Sigmoid colon (tissue), 6 donors: ENCODE measurements at regions not wholly inside any gene's neighbourhood (a gene's known extent, or its start where the extent isn't known, plus 50 kb on each side); places are given as distances from the start of the nearest gene placed in this dataset.

ENCODE experiments used
- DNase-seq: peaks from one replicate; pipeline ENCODE4 v3.0.0-alpha.2; 2019
- H3K27ac ChIP-seq, 4 donors: fragments of 200-600 bp; sonication (generic); one replicate each; pipeline ENCODE4 v1.5.1; 2016 to 2019; ENCODE audit warnings: mild to moderate bottlenecking in 1 of 4
- H3K27me3 ChIP-seq, 3 donors: fragments of 200-600 bp; sonication (generic); one replicate each; pipeline ENCODE4 v1.5.1; 2019; ENCODE audit warnings: mild to moderate bottlenecking in 1 of 3
- H3K36me3 ChIP-seq, 4 donors: fragments of 200-600 bp; sonication (generic); one replicate each; pipeline ENCODE4 v1.5.1; 2016 to 2019
- H3K4me1 ChIP-seq, 4 donors: fragments of 200-600 bp; sonication (generic); one replicate each; pipeline ENCODE4 v1.5.1; 2017 to 2019
- H3K4me3 ChIP-seq, 4 donors: fragments of 200-600 bp; sonication (generic); one replicate each; pipeline ENCODE4 v1.5.1; 2017 to 2019; ENCODE audit warnings: mild to moderate bottlenecking in 2 of 4, moderate library complexity in 1 of 4
- H3K9me3 ChIP-seq, 4 donors: fragments of 200-600 bp in 3 of 4; sonication (generic) in 3 of 4; one replicate each; pipeline versions ENCODE4 v1.5.1 to v1.6.1; 2013 to 2019
- EP300 ChIP-seq, 4 donors: sonication (generic); formaldehyde crosslinking; IDR thresholded peaks; one replicate each; pipeline ENCODE4 v1.6.1; 2017; ENCODE audit warnings: antibody characterized with exemption in 4 of 4
- POLR2A ChIP-seq, 2 donors: fragments of 450-650 bp; IDR thresholded peaks; one replicate each; pipeline ENCODE4 v1.6.1; 2016; ENCODE audit warnings: antibody characterized with exemption in 2 of 2, mild to moderate bottlenecking in 2 of 2, moderate library complexity in 2 of 2
- POLR2AphosphoS5 ChIP-seq, 4 donors: sonication (generic); formaldehyde crosslinking; IDR thresholded peaks; one replicate each; pipeline ENCODE4 v1.6.1; 2017; ENCODE audit warnings: antibody characterized with exemption in 4 of 4
- WGBS, 2 donors: extraction: QIAGEN DNeasy Blood & Tissue Kit; methylation state at CpG; one replicate each; pipeline ENCODE4 v1.1.7; 2013; 5-methylcytosine and 5-hydroxymethylcytosine counted together
- intact Hi-C: fragments of 100-400 bp; cut with DNase I; formaldehyde crosslinking; loops from one replicate; pipeline ENCODE4 v1.15.1; 2023
- TF ChIP-seq, protein P1 (sequence below), 4 experiments: fragments of 450-650 bp in 3 of 4; fragments of 200-600 bp in 1 of 4; IDR thresholded peaks; one replicate each; pipeline ENCODE4 v1.5.1; 2016 to 2019; ENCODE audit warnings: antibody characterized with exemption in 4 of 4, mild to moderate bottlenecking in 3 of 4, moderate library complexity in 2 of 4
- donor health status: healthy with polysubstance abuse.
- donor health status: healthy.

DNA sequence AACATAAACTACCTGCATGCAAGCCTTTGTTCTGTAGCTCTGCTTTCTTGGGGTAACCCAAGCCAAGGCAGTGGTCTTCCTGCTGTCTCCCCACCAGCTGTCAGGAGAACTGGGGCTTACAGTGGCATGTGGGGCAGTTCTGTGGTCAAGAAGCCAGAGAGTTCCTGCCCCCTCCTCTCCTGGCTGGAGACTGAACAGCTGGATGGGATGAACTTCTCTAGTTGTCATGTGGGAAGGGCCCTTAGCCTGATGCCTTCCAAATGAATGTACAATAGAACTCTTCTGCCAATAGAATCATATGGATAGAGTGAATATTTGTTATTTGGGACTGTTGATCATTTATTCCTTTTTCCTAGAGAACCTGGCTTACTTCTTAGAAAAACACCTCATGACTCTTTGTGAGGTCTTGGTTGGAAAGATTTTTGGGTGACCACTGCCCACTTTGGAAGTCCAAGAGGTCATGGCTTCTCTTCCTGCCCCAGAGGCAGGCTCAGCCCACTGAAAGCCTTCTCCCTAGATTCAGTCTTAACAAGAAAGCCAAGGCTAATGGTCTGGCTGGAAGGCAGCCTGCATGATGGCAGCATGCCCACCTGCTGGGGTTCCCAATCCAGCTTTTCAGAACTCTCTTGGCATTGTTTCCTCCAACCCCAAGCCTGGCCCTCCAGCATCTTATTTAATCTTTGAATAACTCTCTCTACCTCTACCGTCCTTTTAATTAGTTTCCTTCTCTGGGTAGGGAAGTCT lies 462.9 kb upstream of the PROK2 start:
- TF ChIP-seq EP300 (IDR thresholded peaks at IDR 0.05) = no peak
- no peak for TF ChIP-seq POLR2AphosphoS5 (IDR thresholded peaks at IDR 0.05)
- TF ChIP-seq, protein P1, sequence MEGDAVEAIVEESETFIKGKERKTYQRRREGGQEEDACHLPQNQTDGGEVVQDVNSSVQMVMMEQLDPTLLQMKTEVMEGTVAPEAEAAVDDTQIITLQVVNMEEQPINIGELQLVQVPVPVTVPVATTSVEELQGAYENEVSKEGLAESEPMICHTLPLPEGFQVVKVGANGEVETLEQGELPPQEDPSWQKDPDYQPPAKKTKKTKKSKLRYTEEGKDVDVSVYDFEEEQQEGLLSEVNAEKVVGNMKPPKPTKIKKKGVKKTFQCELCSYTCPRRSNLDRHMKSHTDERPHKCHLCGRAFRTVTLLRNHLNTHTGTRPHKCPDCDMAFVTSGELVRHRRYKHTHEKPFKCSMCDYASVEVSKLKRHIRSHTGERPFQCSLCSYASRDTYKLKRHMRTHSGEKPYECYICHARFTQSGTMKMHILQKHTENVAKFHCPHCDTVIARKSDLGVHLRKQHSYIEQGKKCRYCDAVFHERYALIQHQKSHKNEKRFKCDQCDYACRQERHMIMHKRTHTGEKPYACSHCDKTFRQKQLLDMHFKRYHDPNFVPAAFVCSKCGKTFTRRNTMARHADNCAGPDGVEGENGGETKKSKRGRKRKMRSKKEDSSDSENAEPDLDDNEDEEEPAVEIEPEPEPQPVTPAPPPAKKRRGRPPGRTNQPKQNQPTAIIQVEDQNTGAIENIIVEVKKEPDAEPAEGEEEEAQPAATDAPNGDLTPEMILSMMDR (IDR thresholded peaks at IDR 0.05) = no peak
- TF ChIP-seq POLR2A (IDR thresholded peaks at IDR 0.05) = no peak
- H3K4me3 ChIP-seq = no peak overlapping the region
- H3K27me3 ChIP-seq = no peaks in the 10 kb centered on the region
- H3K27ac ChIP-seq = no peak overlapping the region
- intact Hi-C loops = loop anchor here (10.0 kb wide), 2 partner anchors 293 to 417 kb away; no protein-coding TSS in a partner anchor
- DNase-seq = no peak
- WGBS, 2 donors = 80 to 87% methylated on average over 1 of the region's 1 CpG
- no peaks in the 10 kb centered on the region for H3K36me3 ChIP-seq
- H3K9me3 ChIP-seq = no peaks in the 10 kb centered on the region
- H3K4me1 ChIP-seq = peaks cover 0 to 44% (median 39%) of the 10 kb centered on the region in 4 donors

DNA sequence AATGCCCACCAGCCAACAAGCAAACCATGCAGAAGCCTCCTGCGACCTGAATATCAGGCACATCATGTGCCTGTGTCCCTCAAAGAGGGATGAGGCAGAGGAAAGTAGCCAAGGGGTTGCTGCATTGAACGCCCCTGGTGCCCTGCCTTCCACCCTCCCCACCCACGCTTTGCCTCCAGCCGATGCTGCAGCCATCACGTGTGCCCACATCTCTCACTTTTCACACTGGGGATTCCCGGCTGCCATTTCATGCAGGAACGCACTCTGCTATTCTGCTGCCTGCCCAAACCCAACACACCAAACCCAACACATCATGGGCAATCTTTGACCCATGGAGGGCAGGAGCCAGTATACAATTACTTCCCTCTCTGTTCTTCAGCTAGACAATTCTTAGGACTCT lies 462.2 kb upstream of the PROK2 start:
- Histone ChIP-seq H3K4me1 (peaks cover 0 to 50% (median 42%) of the 10 kb centered on the region in 4 donors), H3K27me3 (no peaks in the 10 kb centered on the region), H3K36me3 (no peaks in the 10 kb centered on the region), H3K9me3 (no peaks in the 10 kb centered on the region), H3K27ac (peak overlapping the region in 3 of 4 donors; percentile 41 to 71 (median 65)), H3K4me3 (no peak overlapping the region)
- no peak for TF ChIP-seq POLR2A (IDR thresholded peaks at IDR 0.05)
- no peak for TF ChIP-seq EP300 (IDR thresholded peaks at IDR 0.05)
- no peak for TF ChIP-seq POLR2AphosphoS5 (IDR thresholded peaks at IDR 0.05)
- TF ChIP-seq, protein P1 (IDR thresholded peaks at IDR 0.05) = no peak
- 83 to 90% methylated on average over 7 of the region's 7 CpGs for WGBS, 2 donors
- intact Hi-C loops = loop anchor here (10.0 kb wide), 2 partner anchors 292 to 418 kb away; no protein-coding TSS in a partner anchor
- DNase-seq = no peak

DNA sequence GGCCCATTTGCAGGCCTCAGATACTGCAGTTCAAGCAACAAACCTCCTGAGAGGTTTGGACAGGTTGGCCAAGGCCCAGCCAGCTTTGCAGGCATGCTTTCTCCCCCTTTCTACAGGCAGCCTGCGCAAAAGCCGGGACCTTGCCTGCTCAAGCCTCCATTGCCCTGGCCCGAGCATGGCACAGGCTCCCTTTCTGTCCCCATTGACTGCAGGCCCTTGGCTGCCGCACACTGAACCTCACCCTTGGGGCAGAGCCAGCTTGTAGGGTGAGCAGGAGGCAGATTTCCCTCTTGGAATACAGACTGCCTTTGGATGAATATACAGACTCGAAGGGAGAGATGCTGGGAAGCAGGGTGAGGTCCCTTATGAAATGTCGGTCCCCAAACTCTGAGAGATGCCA lies 461.7 kb upstream of the PROK2 start:
- Histone ChIP-seq H3K36me3 (no peaks in the 10 kb centered on the region), H3K27me3 (no peaks in the 10 kb centered on the region), H3K4me1 (peaks cover 0 to 50% (median 42%) of the 10 kb centered on the region in 4 donors), H3K9me3 (no peaks in the 10 kb centered on the region), H3K27ac (peak overlapping the region in 3 of 4 donors; percentile 41 to 71 (median 65)), H3K4me3 (no peak overlapping the region)
- WGBS, 2 donors = 83 to 92% methylated on average over 6 of the region's 6 CpGs
- TF ChIP-seq, protein P1 (IDR thresholded peaks at IDR 0.05) = no peak
- TF ChIP-seq POLR2A (IDR thresholded peaks at IDR 0.05) (no peak), POLR2AphosphoS5 (IDR thresholded peaks at IDR 0.05) (no peak), EP300 (IDR thresholded peaks at IDR 0.05) (no peak)
- DNase-seq = peak; percentile 70
- intact Hi-C loops = loop anchor here (10.0 kb wide), 2 partner anchors 292 to 418 kb away; no protein-coding TSS in a partner anchor

DNA sequence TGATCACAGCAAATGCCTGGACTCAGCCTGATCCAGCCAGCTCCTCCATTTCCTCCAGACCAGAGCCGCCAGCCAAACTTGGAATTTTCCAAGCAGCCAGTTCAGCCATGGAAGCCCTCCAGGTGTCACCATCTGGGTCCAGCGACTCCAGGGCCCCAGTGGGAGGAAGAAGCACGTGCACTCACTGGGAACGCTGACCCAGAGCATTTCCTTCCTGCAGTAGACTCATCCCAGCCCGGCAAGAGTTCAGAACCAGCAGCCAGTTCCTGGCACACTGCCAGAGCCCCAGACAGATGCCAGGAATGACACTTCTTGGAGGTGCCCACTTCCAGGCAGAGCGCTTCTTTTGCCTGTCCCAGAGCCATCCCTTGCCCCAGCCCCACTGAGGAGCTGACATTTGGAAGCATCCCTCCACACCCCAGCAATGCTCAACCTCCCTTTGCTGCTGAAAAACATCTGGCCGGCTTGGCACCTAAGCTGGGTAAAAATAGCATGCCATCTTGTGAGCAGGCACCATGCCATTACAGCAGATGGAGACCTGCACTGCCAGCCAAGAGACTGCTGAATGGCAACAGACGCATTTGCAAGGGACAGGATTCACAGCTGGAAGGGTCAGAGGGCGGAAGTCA lies 460.3 kb upstream of the PROK2 start:
- Histone ChIP-seq H3K36me3 (no peaks in the 10 kb centered on the region), H3K9me3 (no peaks in the 10 kb centered on the region), H3K27me3 (no peaks in the 10 kb centered on the region), H3K27ac (peak overlapping the region; percentile 31 to 71 (median 53)), H3K4me3 (no peak overlapping the region), H3K4me1 (peaks cover 0 to 50% (median 42%) of the 10 kb centered on the region in 4 donors)
- peak; percentile 85 for DNase-seq
- intact Hi-C loops = loop anchor here (10.0 kb wide), 2 partner anchors 290 to 420 kb away; no protein-coding TSS in a partner anchor
- TF ChIP-seq POLR2A (IDR thresholded peaks at IDR 0.05) = no peak
- TF ChIP-seq, protein P1 (IDR thresholded peaks at IDR 0.05) = no peak
- peak in 1 of 4 donors; percentile 46 for TF ChIP-seq EP300 (IDR thresholded peaks at IDR 0.05)
- peak in 3 of 4 donors; percentile 13 to 50 (median 18) for TF ChIP-seq POLR2AphosphoS5 (IDR thresholded peaks at IDR 0.05)
- 58 to 75% methylated on average over 9 of the region's 9 CpGs for WGBS, 2 donors
